ENCODE measurements at regions not wholly inside any gene's neighbourhood (a gene's known extent, or its start where the extent isn't known, plus 50 kb on each side); places are given as distances from the start of the nearest gene placed in this dataset.

DNA sequence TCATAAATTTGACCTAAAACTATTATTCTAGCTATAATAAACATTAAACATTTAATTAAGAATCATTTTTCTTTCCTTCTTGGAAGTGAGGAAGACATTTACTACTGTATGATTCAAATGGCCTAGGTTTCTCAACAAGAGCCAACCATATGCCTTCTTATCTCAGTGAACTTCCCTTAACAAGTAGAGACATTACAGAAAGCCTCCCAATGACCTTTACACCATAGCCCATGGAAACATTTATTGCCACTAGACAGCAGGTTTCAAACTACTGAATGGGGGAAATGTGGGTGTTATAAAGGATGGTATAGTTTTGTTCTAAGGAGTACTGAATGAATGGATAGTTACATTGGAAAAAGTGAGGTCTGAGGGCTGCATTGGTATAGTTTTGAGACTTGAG, 349.4 kb upstream of the SPRED2 start:
- Mint-ChIP-seq H3K9me3 (ENCODE audit: unreplicated experiment) (peaks cover 1% of the 10 kb centered on the region), H3K4me3 (ENCODE audit: unreplicated experiment) (no peak overlapping the region), H3K36me3 (ENCODE audit: unreplicated experiment) (no peaks in the 10 kb centered on the region), H3K27ac (ENCODE audit: unreplicated experiment) (no peak overlapping the region), H3K27me3 (ENCODE audit: unreplicated experiment) (peaks cover 6% of the 10 kb centered on the region), H3K4me1 (ENCODE audit: low read depth, unreplicated experiment) (no peaks in the 10 kb centered on the region)
- TF ChIP-seq, protein P1, sequence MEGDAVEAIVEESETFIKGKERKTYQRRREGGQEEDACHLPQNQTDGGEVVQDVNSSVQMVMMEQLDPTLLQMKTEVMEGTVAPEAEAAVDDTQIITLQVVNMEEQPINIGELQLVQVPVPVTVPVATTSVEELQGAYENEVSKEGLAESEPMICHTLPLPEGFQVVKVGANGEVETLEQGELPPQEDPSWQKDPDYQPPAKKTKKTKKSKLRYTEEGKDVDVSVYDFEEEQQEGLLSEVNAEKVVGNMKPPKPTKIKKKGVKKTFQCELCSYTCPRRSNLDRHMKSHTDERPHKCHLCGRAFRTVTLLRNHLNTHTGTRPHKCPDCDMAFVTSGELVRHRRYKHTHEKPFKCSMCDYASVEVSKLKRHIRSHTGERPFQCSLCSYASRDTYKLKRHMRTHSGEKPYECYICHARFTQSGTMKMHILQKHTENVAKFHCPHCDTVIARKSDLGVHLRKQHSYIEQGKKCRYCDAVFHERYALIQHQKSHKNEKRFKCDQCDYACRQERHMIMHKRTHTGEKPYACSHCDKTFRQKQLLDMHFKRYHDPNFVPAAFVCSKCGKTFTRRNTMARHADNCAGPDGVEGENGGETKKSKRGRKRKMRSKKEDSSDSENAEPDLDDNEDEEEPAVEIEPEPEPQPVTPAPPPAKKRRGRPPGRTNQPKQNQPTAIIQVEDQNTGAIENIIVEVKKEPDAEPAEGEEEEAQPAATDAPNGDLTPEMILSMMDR (IDR thresholded peaks at IDR 0.05; ENCODE audit: partially characterized antibody, unreplicated experiment) = no peak
- DNase-seq = no peak

GRCh38 chr2:65779021-65779420, 346.6 kb upstream of the SPRED2 start:
- Mint-ChIP-seq H3K27me3 (ENCODE audit: unreplicated experiment) (peaks cover 6% of the 10 kb centered on the region), H3K27ac (ENCODE audit: unreplicated experiment) (no peak overlapping the region), H3K36me3 (ENCODE audit: unreplicated experiment) (no peaks in the 10 kb centered on the region), H3K4me3 (ENCODE audit: unreplicated experiment) (no peak overlapping the region), H3K9me3 (ENCODE audit: unreplicated experiment) (no peaks in the 10 kb centered on the region), H3K4me1 (ENCODE audit: low read depth, unreplicated experiment) (no peaks in the 10 kb centered on the region)
- TF ChIP-seq, protein P1 (IDR thresholded peaks at IDR 0.05; ENCODE audit: partially characterized antibody, unreplicated experiment) = no peak
- no peak for DNase-seq

GRCh38 chr2:65778137-65778536, 345.7 kb upstream of the SPRED2 start:
- no peak overlapping the region for H3K27ac Mint-ChIP-seq (ENCODE audit: unreplicated experiment)
- no peaks in the 10 kb centered on the region for H3K36me3 Mint-ChIP-seq (ENCODE audit: unreplicated experiment)
- H3K4me1 Mint-ChIP-seq (ENCODE audit: low read depth, unreplicated experiment) = no peaks in the 10 kb centered on the region
- H3K27me3 Mint-ChIP-seq (ENCODE audit: unreplicated experiment) = peaks cover 6% of the 10 kb centered on the region
- TF ChIP-seq, protein P1 (IDR thresholded peaks at IDR 0.05; ENCODE audit: partially characterized antibody, unreplicated experiment) = no peak
- H3K9me3 Mint-ChIP-seq (ENCODE audit: unreplicated experiment) = no peaks in the 10 kb centered on the region
- no peak for DNase-seq
- H3K4me3 Mint-ChIP-seq (ENCODE audit: unreplicated experiment) = no peak overlapping the region

DNA sequence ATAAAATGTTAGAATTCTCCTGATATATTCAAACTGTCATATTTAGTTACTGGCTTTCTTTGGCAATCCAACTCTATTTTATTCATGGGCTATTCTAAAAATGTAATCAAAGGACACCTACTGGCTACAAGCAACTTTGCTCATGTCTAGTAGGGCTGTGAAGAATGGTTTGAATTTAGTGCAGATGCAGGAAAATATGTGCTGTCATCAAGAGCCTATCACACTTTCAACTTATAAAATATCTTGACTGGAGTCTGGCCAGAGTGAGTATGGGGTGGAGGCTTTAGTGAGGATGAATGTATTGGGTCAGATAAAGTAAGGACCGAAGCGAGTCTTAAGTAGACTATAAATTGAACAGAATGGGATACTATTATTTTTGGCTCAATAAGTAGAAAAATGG, 343.4 kb upstream of the SPRED2 start:
- Mint-ChIP-seq H3K4me3 (ENCODE audit: unreplicated experiment) (no peak overlapping the region), H3K27me3 (ENCODE audit: unreplicated experiment) (no peaks in the 10 kb centered on the region), H3K36me3 (ENCODE audit: unreplicated experiment) (no peaks in the 10 kb centered on the region), H3K27ac (ENCODE audit: unreplicated experiment) (no peak overlapping the region), H3K4me1 (ENCODE audit: low read depth, unreplicated experiment) (no peaks in the 10 kb centered on the region), H3K9me3 (ENCODE audit: unreplicated experiment) (no peaks in the 10 kb centered on the region)
- no peak for DNase-seq
- TF ChIP-seq, protein P1 (IDR thresholded peaks at IDR 0.05; ENCODE audit: partially characterized antibody, unreplicated experiment) = no peak

DNA sequence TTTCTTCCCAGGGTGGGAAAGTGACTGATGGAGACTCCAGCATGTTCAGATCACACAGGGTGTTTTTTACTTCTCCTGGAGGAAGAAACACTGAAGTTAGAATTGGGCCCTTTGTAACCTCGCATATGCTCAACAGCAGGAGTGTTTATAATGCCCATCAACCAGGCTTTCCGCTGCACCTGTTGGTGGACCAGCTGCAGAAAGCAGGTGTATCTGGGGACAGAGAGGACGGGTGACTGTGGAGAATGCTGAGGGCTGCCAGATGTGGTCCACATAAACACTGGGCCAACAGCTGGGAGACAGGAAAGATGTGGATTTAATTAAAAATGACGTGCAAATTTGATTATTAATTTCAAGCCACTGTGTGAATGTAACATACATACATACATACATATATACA, 335.5 kb upstream of the SPRED2 start:
- no peak overlapping the region for H3K4me3 Mint-ChIP-seq (ENCODE audit: unreplicated experiment)
- TF ChIP-seq, protein P1 (IDR thresholded peaks at IDR 0.05; ENCODE audit: partially characterized antibody, unreplicated experiment) = no peak
- H3K27me3 Mint-ChIP-seq (ENCODE audit: unreplicated experiment) = no peaks in the 10 kb centered on the region
- H3K9me3 Mint-ChIP-seq (ENCODE audit: unreplicated experiment) = no peaks in the 10 kb centered on the region
- H3K27ac Mint-ChIP-seq (ENCODE audit: unreplicated experiment) = no peak overlapping the region
- no peaks in the 10 kb centered on the region for H3K36me3 Mint-ChIP-seq (ENCODE audit: unreplicated experiment)
- no peaks in the 10 kb centered on the region for H3K4me1 Mint-ChIP-seq (ENCODE audit: low read depth, unreplicated experiment)
- no peak for DNase-seq

All from glutamatergic neuron (in vitro differentiated cells).